Naive thymus-derived CD4-positive, alpha-beta T cell (primary cell): ENCODE measurements at regions not wholly inside any gene's neighbourhood (a gene's known extent, or its start where the extent isn't known, plus 50 kb on each side); places are given as distances from the start of the nearest gene placed in this dataset.

Experiments
- ATAC-seq: fragments of 150-1000 bp; cut with Tn5 transposase; 2 replicates; pipeline ENCODE4 v1.10.0; 2021; ENCODE audit warnings: mild to moderate bottlenecking, moderate library complexity
- CTCF ChIA-PET: fragments of 350-600 bp; sonication (Branson Sonifier 250); formaldehyde crosslinking; loops from one replicate; lab custom pipeline; 2021; ENCODE audit warnings: antibody characterized with exemption; lab: Charles Lee
- POLR2A ChIA-PET: fragments of 350-600 bp; sonication (Branson Sonifier 250); formaldehyde crosslinking; loops from one replicate; lab custom pipeline; 2021; ENCODE audit warnings: antibody characterized with exemption, inconsistent platforms; lab: Charles Lee
- DNase-seq, 9 donors: peaks; one replicate each; pipeline versions ENCODE4 v3.0.0 to v3.0.0-alpha.2; 2020 to 2022; ENCODE audit warnings: mixed read lengths in 1 of 9
- H3K27ac ChIP-seq: one replicate; pipeline ENCODE4 v1.7.0; 2013; ENCODE audit warnings: mild to moderate bottlenecking, low read depth, low read length, moderate library complexity
- H3K27me3 ChIP-seq, 2 donors: one replicate each; pipeline ENCODE4 v1.7.0; 2013; ENCODE audit warnings: low read length in 2 of 2, mild to moderate bottlenecking in 2 of 2, moderate library complexity in 2 of 2; ENCODE audit not compliant: control insufficient read depth in 2 of 2, insufficient read depth in 2 of 2
- H3K36me3 ChIP-seq, 3 experiments: 1 replicate in 2 of 3; 2 replicates in 1 of 3; pipeline ENCODE4 v1.7.0; 2013; ENCODE audit warnings: low read length in 3 of 3, mild to moderate bottlenecking in 3 of 3, moderate library complexity in 1 of 3; ENCODE audit not compliant: insufficient read depth in 3 of 3, control insufficient read depth in 2 of 3
- H3K4me1 ChIP-seq, 2 donors: one replicate each; pipeline ENCODE4 v1.7.0; 2013; ENCODE audit warnings: low read length in 2 of 2, mild to moderate bottlenecking in 2 of 2, moderate library complexity in 1 of 2; ENCODE audit not compliant: control insufficient read depth in 2 of 2, insufficient read depth in 2 of 2
- H3K4me3 ChIP-seq: 2 replicates; pipeline ENCODE4 v1.7.0; 2013; ENCODE audit warnings: mild to moderate bottlenecking, low read length
- H3K9me3 ChIP-seq, 3 experiments: 1 replicate in 2 of 3; 2 replicates in 1 of 3; pipeline ENCODE4 v1.7.0; 2013; ENCODE audit warnings: low read length in 3 of 3; ENCODE audit not compliant: control insufficient read depth in 2 of 3
- H3K27ac Mint-ChIP-seq, 9 donors: one replicate each; pipeline ENCODE4 v1.8.0; 2020 to 2022; ENCODE audit warnings: mixed read lengths in 9 of 9, mild to moderate bottlenecking in 8 of 9, moderate library complexity in 5 of 9, inconsistent platforms in 2 of 9
- H3K27me3 Mint-ChIP-seq, 5 donors: one replicate each; pipeline ENCODE4 v1.8.0; 2021 to 2022; ENCODE audit warnings: mixed read lengths in 5 of 5, mild to moderate bottlenecking in 1 of 5
- H3K36me3 Mint-ChIP-seq, 5 donors: one replicate each; pipeline ENCODE4 v1.8.0; 2020 to 2022; ENCODE audit warnings: mixed read lengths in 5 of 5, mild to moderate bottlenecking in 3 of 5, inconsistent platforms in 1 of 5
- H3K4me1 Mint-ChIP-seq, 7 donors: one replicate each; pipeline ENCODE4 v1.8.0; 2020 to 2022; ENCODE audit warnings: mixed read lengths in 7 of 7, mild to moderate bottlenecking in 3 of 7, inconsistent platforms in 1 of 7
- H3K4me3 Mint-ChIP-seq, 10 donors: one replicate each; pipeline ENCODE4 v1.8.0; 2020 to 2022; ENCODE audit warnings: mild to moderate bottlenecking in 10 of 10, mixed read lengths in 10 of 10, moderate library complexity in 6 of 10, inconsistent platforms in 2 of 10
- H3K9me3 Mint-ChIP-seq, 11 donors: one replicate each; pipeline ENCODE4 v1.8.0; 2020 to 2022; ENCODE audit warnings: mixed read lengths in 11 of 11, mild to moderate bottlenecking in 4 of 11, inconsistent platforms in 1 of 11, moderate library complexity in 1 of 11
- intact Hi-C, 2 donors: fragments of 100-400 bp; cut with micrococcal nuclease; formaldehyde crosslinking; loops; one replicate each; pipeline ENCODE4 v1.15.1; 2023

DNA sequence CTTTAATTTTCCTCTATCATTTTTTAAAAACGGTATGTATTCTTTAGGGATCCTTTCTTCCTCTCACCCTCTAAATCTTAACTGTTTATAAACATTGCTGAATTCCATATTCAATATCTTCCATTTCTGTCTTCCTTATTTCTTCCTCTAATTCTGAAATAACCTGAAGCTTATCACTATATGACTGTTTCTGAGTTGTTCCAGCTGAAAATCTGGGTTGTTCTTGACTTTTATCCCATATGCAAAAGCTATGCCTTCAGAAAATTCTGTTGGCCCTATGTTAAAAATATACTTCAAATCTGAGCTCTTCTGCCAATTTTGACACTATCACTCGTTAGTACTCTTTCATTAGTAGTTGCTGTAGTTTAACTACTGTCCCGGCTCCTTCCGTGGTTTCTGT is 970.3 kb downstream of the BCL11B start:
- H3K27ac Mint-ChIP-seq, result no peak overlapping the region
- H3K36me3 Mint-ChIP-seq, result peaks cover 0 to 6% (median 0%) of the 10 kb centered on the region in 5 donors
- peaks cover 0 to 7% (median 0%) of the 10 kb centered on the region in 11 donors for H3K9me3 Mint-ChIP-seq
- CTCF ChIA-PET, result interaction anchor here (0.6 to 0.8 kb wide), 2 partner anchors 10 to 59 kb away, joined by 4 read pairs; no protein-coding TSS in a partner anchor
- peaks cover 0 to 40% (median 24%) of the 10 kb centered on the region in 7 donors for H3K4me1 Mint-ChIP-seq
- no peak for ATAC-seq
- POLR2A ChIA-PET, result interaction anchor here (0.7 kb wide), 1 partner anchor 299 kb away, joined by 3 read pairs; no protein-coding TSS in a partner anchor
- H3K27me3 Mint-ChIP-seq, result peaks cover 0 to 2% (median 0%) of the 10 kb centered on the region in 5 donors
- intact Hi-C loops, result no loop called here
- Histone ChIP-seq H3K27me3 (no peaks in the 10 kb centered on the region), H3K4me1 (no peaks in the 10 kb centered on the region), H3K27ac (no peak overlapping the region), H3K9me3 (no peaks in the 10 kb centered on the region), H3K36me3 (no peaks in the 10 kb centered on the region), H3K4me3 (no peak overlapping the region)
- no peak overlapping the region for H3K4me3 Mint-ChIP-seq
- no peak for DNase-seq

DNA sequence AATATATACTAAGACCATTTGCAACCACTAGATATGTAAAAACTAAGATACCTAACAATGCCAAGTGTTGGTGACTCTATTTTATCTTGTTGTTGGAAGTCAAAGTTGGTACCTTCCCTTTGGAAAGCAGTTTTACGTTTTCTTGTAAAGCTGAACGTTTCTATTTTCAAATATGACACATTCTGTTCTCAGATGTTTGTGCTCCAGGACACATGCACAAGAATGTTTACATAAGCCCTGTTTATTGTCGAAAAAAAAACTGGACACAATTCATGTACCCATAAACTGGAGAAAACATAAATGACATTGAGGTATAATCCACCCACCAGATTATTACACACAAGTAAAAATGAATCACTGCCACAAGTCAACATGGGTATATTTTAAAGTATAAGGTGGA is 967.4 kb downstream of the BCL11B start:
- Histone ChIP-seq H3K4me1 (no peaks in the 10 kb centered on the region), H3K27me3 (no peaks in the 10 kb centered on the region), H3K4me3 (no peak overlapping the region), H3K9me3 (no peaks in the 10 kb centered on the region), H3K27ac (no peak overlapping the region), H3K36me3 (no peaks in the 10 kb centered on the region)
- intact Hi-C loops, result no loop called here
- peaks cover 0 to 47% (median 25%) of the 10 kb centered on the region in 7 donors for H3K4me1 Mint-ChIP-seq
- no peak overlapping the region for H3K4me3 Mint-ChIP-seq
- H3K36me3 Mint-ChIP-seq, result peaks cover 0 to 6% (median 0%) of the 10 kb centered on the region in 5 donors
- DNase-seq (no peak), ATAC-seq (no peak)
- peaks cover 0 to 3% (median 0%) of the 10 kb centered on the region in 5 donors for H3K27me3 Mint-ChIP-seq
- CTCF ChIA-PET, result no interaction called here
- peaks cover 0 to 7% (median 0%) of the 10 kb centered on the region in 11 donors for H3K9me3 Mint-ChIP-seq
- POLR2A ChIA-PET, result no interaction called here
- H3K27ac Mint-ChIP-seq, result no peak overlapping the region

DNA sequence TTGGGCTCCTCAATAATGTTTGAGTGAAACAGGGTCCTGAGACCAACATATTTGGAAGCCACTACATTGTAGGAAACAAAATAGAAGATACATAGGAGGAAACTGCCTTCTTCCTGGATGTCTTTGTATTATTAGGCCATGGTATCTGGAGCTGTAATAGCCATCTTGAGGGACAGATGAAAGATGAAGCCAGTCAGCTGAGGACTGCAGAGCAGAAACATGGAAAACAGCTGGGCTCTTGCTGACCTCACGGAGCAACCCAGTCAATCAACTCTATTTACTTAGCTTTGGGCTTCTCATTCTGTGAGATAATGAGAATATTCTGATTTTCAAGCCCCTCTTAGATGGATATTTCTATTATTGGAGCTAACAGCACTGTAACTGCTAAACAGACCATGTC is 962.4 kb downstream of the BCL11B start:
- Mint-ChIP-seq H3K36me3 (peaks cover 0 to 7% (median 2%) of the 10 kb centered on the region in 5 donors), H3K27ac (peak overlapping the region in 1 of 9 donors; percentile 61), H3K9me3 (peaks cover 0 to 10% (median 0%) of the 10 kb centered on the region in 11 donors), H3K4me3 (no peak overlapping the region), H3K4me1 (peaks cover 0 to 28% (median 8%) of the 10 kb centered on the region in 7 donors), H3K27me3 (peaks cover 0 to 3% (median 0%) of the 10 kb centered on the region in 5 donors)
- DNase-seq (no peak), ATAC-seq (no peak)
- no peaks in the 10 kb centered on the region for H3K36me3 ChIP-seq
- H3K4me3 ChIP-seq, result no peak overlapping the region
- H3K9me3 ChIP-seq, result no peaks in the 10 kb centered on the region
- ChIA-PET POLR2A (interaction anchor here (0.7 kb wide), 1 partner anchor 120 kb away, joined by 3 read pairs; no protein-coding TSS in a partner anchor), CTCF (no interaction called here)
- H3K27ac ChIP-seq, result no peak overlapping the region
- no peaks in the 10 kb centered on the region for H3K27me3 ChIP-seq
- H3K4me1 ChIP-seq, result no peaks in the 10 kb centered on the region
- intact Hi-C loops, result no loop called here

DNA sequence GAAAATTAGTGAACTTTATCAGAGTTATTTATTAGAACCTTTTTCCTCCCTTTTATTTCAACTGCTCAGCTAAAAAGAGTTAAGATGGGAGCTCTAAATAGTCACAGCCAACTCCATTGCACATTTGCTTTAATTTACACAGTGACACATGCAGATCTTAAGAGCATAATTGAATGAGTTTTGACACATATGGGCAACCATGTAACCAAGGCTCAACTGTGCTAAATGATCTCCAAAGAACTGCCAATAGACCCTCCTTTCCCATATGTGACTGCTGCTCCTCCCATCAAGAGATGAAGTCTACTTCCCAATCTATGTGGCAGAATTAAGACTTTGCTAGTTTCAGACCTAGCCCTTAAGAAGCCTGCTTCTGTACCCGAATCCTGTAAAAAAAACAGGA is 960.0 kb downstream of the BCL11B start:
- no peak for ATAC-seq
- intact Hi-C loops, result no loop called here
- Histone ChIP-seq H3K4me3 (no peak overlapping the region), H3K27ac (no peak overlapping the region), H3K9me3 (no peaks in the 10 kb centered on the region), H3K27me3 (no peaks in the 10 kb centered on the region), H3K4me1 (no peaks in the 10 kb centered on the region), H3K36me3 (no peaks in the 10 kb centered on the region)
- Mint-ChIP-seq H3K27ac (peak overlapping the region in 1 of 9 donors; percentile 12), H3K9me3 (peaks cover 0 to 6% (median 0%) of the 10 kb centered on the region in 11 donors), H3K4me1 (peaks cover 0 to 27% (median 8%) of the 10 kb centered on the region in 7 donors), H3K4me3 (no peak overlapping the region), H3K36me3 (peaks cover 0 to 3% (median 0%) of the 10 kb centered on the region in 5 donors), H3K27me3 (no peaks in the 10 kb centered on the region)
- no peak for DNase-seq
- POLR2A ChIA-PET, result no interaction called here
- CTCF ChIA-PET, result interaction anchor here (1.4 kb wide), 1 partner anchor 10 kb away, joined by 4 read pairs; no protein-coding TSS in a partner anchor

DNA sequence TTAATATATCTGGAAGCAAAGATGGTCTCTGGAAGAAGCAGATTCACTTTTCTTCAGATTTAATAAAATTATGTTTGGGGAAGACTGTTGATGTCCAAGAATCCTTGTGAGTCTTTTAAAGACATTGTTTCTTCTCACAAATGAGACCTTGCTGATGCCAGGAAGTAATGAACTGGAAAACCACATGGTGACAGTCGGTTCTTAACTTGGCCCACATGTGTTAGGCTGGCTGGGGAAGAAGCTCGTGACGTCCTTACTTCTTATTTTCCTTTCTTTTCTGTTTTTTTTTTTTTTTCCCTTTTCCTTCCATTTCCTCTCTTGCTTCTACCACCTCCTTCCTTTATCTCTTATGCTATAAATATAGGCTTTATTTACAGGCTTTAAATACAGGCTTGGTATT is 950.2 kb downstream of the BCL11B start:
- Histone ChIP-seq H3K36me3 (no peaks in the 10 kb centered on the region), H3K4me3 (no peak overlapping the region), H3K27me3 (no peaks in the 10 kb centered on the region), H3K4me1 (peaks cover 0 to 8% of the 10 kb centered on the region in 2 donors), H3K9me3 (no peaks in the 10 kb centered on the region), H3K27ac (no peak overlapping the region)
- CTCF ChIA-PET, result interaction anchor here (0.6 to 1.0 kb wide), 4 partner anchors 89 to 460 kb away, joined by 3 to 4 read pairs (median 4); no protein-coding TSS in a partner anchor
- DNase-seq, result no peak
- peak overlapping the region in 4 of 10 donors; percentile 7 to 46 (median 16) for H3K4me3 Mint-ChIP-seq
- POLR2A ChIA-PET, result interaction anchor here (0.6 to 1.2 kb wide), 3 partner anchors 22 to 943 kb away, joined by 3 to 4 read pairs (median 3); no protein-coding TSS in a partner anchor
- peaks cover 7 to 35% (median 28%) of the 10 kb centered on the region in 7 donors for H3K4me1 Mint-ChIP-seq
- intact Hi-C loops, result no loop called here
- peak overlapping the region in 3 of 9 donors; percentile 15 to 66 (median 58) for H3K27ac Mint-ChIP-seq
- peaks cover 1 to 23% (median 9%) of the 10 kb centered on the region in 11 donors for H3K9me3 Mint-ChIP-seq
- no peaks in the 10 kb centered on the region for H3K27me3 Mint-ChIP-seq
- ATAC-seq, result no peak
- H3K36me3 Mint-ChIP-seq, result peaks cover 0 to 12% (median 4%) of the 10 kb centered on the region in 5 donors

DNA sequence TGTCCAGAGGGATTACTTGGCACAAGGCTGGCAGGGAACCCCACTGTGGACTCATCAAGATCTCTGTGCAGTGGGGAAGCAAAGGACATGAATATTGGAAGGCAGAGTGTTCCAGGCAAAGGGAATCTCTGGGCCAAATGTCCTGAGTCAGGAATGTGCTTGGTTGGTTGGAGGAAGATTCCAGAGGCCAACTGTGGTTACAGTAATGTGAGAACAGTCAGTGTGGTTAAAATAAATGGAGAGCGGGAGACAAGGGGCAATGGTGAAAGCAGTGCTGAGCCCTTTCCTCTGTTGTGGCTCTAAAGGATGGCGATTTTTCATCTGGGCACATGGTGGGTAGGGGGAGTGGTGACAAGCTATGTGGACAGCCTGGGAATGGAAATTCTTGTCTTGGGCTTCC is 948.2 kb downstream of the BCL11B start:
- H3K4me3 ChIP-seq, result no peak overlapping the region
- DNase-seq (no peak), ATAC-seq (no peak)
- Mint-ChIP-seq H3K4me1 (peaks cover 7 to 35% (median 28%) of the 10 kb centered on the region in 7 donors), H3K36me3 (peaks cover 0 to 14% (median 4%) of the 10 kb centered on the region in 5 donors), H3K27me3 (no peaks in the 10 kb centered on the region), H3K9me3 (peaks cover 1 to 24% (median 8%) of the 10 kb centered on the region in 11 donors), H3K4me3 (no peak overlapping the region), H3K27ac (peak overlapping the region in 2 of 9 donors; percentile 9 to 16)
- H3K9me3 ChIP-seq, result no peaks in the 10 kb centered on the region
- CTCF ChIA-PET, result no interaction called here
- peaks cover 0 to 8% of the 10 kb centered on the region in 2 donors for H3K4me1 ChIP-seq
- H3K27ac ChIP-seq, result no peak overlapping the region
- intact Hi-C loops, result no loop called here
- no peaks in the 10 kb centered on the region for H3K27me3 ChIP-seq
- no peaks in the 10 kb centered on the region for H3K36me3 ChIP-seq
- POLR2A ChIA-PET, result interaction anchor here (0.7 kb wide), 1 partner anchor 1746 kb away, joined by 4 read pairs; no protein-coding TSS in a partner anchor
